ENCODE measurements at regions not wholly inside any gene's neighbourhood (a gene's known extent, or its start where the extent isn't known, plus 50 kb on each side); places are given as distances from the start of the nearest gene placed in this dataset.
"Not testable (repeated sequence)": the region's sequence is repeated elsewhere in the genome, so short reads cannot be mapped to it uniquely, and the experiment has no call there.

- no peak for DNase-seq (ENCODE audit: low spot score)
These were observed 307.3 kb upstream of the CNTNAP5 start for GRCh38 chr2:123717636-123718334.

DNA sequence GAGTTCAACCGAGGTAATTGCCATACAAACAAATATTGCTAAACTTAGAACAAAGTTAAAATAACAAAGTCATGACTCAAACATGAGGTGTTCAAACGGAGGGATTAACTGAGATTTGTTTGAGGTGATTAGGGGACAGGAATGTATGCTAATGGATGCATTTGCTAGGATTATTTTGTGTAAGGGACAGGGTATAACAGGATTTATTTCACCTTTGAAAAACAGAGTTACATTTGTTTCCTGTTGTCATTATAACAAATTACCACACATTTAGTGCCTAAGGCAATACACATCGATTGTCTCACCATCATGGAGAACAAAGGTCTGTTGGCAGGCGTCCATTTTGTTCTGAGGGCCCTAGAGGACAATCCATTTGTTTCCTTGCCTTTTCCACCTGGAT lies 304.3 kb upstream of the CNTNAP5 start:
- DNase-seq (ENCODE audit: low spot score) = no peak

- DNase-seq (ENCODE audit: low spot score) = no peak
These were observed 301.4 kb upstream of the CNTNAP5 start for GRCh38 chr2:123723706-123724105.

GRCh38 chr2:123732563-123732962 lies 292.5 kb upstream of the CNTNAP5 start:
- no peak for DNase-seq (ENCODE audit: low spot score)

GRCh38 chr2:123737371-123737770 lies 287.7 kb upstream of the CNTNAP5 start:
- no peak for DNase-seq (ENCODE audit: low spot score)

GRCh38 chr2:123738643-123739042 lies 286.4 kb upstream of the CNTNAP5 start:
- no peak for DNase-seq (ENCODE audit: low spot score)

- DNase-seq (ENCODE audit: low spot score) = no peak
These were observed 279.1 kb upstream of the CNTNAP5 start for GRCh38 chr2:123746006-123746405.

DNA sequence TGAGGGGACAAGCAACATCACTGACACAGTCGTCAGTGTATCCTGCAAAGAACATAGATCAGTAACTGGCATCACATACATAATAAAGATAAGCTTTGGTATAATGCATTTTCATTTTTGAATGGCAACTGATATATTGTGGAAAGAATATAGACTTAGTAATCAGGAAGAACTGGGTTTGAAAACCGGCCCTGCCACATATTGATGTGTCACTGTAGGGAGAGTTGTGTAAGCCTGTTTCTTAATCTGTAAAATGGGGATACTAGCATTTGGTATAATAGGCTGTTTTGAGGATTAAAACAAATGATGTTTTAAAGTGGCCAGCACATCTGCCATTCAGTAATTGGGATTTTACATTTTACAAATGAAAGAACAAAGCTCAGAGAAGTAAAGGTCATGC lies 277.8 kb upstream of the CNTNAP5 start:
- no peak for DNase-seq (ENCODE audit: low spot score)

- no peak for DNase-seq (ENCODE audit: low spot score)
These were observed 262.9 kb upstream of the CNTNAP5 start for GRCh38 chr2:123762221-123762620.

- no peak for DNase-seq (ENCODE audit: low spot score)
These were observed 256.9 kb upstream of the CNTNAP5 start for GRCh38 chr2:123768233-123768632.

- DNase-seq (ENCODE audit: low spot score) = no peak
These were observed 256.1 kb upstream of the CNTNAP5 start for GRCh38 chr2:123769001-123769400.

DNA sequence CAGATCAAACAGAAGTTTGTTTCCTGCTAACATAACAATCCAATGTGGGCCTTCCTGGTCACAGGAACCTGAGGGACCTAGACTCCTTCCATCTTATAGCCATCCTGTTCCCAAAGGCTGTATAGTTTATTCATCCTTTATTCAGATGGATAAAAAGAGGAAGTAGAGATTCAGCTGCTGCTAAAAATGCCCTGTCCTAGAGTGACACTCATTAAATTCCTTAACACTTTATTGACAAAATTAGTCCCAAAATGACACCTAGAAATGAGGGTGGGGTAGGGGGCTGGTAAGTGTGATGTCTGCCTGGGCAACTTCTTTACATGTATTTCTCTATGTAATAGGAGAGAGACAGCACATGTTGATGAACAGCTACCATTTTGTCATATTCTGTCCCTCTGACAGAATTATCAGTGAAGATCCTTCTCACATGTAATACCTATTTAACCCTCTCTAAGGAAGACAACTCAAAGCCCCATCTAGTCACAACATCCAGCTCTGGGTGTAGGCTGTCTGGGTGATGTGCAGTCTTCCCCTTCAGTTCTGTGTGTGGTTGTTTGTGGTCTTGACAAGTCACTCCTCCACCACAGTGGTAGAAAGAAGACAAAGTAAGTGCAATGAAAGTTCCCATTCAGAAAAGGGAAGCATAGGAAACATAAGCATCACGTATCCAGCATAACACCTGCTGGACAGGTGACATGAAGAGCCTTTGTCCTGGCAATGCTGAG lies 253.9 kb upstream of the CNTNAP5 start:
- no peak for DNase-seq (ENCODE audit: low spot score)

GRCh38 chr2:123771928-123772632 lies 253.0 kb upstream of the CNTNAP5 start:
- no peak for DNase-seq (ENCODE audit: low spot score)

DNA sequence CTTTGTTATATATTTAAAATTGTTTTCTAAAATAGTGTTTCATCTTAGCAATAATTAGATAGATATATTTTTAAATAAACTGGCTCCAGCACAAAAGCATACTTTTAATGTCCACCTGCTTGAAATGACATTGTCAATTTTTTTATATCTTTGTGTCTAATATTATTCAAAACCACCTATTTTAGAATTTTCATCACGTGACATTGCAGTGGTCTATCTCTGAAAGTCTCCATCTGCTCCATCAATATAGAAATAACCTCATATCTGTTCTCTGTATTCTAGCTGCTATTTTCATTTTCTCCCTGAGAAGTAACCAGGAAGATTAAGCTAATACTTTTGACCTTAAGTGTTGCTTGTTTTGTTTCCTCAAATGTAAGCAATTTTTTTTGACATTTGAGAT lies 248.0 kb upstream of the CNTNAP5 start:
- no peak for DNase-seq (ENCODE audit: low spot score)

- DNase-seq (ENCODE audit: low spot score) = no peak
These were observed 241.9 kb upstream of the CNTNAP5 start for GRCh38 chr2:123783164-123783563.

DNA sequence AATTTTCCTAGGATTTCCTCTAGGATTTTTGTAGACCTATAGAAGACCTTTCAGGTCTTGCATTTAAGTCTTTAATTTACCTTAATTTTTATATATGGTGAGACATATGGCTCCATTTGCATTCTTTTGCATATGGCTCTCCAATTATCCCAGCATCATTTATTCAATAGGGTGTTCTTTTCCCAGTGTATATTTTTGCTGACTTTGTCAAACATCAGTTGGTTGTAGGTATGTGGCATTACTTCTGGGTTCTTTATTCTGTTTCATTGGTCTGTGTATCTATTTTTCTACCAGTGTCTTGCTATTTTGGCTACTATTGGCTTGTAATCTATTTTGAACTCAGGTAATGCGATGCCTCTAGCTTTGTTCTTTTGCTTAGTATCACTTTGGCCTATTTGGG lies 239.8 kb upstream of the CNTNAP5 start:
- no peak for DNase-seq (ENCODE audit: low spot score)

DNA sequence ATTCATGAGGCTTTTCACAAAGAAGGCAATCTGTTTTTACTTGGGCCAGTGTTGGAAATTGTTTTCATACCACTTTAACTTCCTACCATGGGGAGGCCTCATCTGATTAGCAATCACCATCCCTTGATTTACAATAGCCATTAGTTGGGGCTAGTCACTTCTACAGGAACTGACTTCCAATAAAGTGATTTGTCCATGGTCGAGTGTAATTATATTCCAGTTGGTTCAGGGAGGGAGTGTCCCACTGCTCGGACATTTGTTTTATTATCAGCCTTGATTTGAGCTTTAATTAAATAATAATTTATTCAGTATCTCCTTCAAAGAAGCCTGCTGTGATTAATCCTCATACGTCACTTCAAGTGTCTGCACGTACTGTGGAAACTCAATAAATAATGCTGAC lies 233.9 kb upstream of the CNTNAP5 start:
- DNase-seq (ENCODE audit: low spot score) = no peak

GRCh38 chr2:123791684-123792083 lies 233.4 kb upstream of the CNTNAP5 start:
- no peak for DNase-seq (ENCODE audit: low spot score)

GRCh38 chr2:123804126-123804525 lies 221.0 kb upstream of the CNTNAP5 start:
- DNase-seq (ENCODE audit: low spot score) = not testable (repeated sequence)

DNA sequence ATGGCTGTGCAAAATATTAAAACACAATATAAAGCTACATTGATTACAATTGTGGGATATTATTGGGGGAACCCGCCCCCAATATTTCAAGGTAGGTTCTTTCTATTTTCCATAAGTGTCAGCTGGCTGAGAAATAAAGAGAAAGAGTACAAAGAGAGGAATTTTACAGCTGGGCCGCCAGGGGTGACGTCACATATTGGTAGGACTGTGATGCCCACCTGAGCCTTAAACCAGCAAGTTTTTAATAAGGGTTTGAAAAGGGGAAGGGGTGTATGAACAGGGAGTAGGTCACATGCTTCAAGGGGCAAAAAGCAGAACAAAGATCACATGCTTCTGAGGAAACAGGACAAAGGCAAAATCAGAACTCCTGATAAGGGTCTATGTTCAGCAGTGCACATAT lies 219.3 kb upstream of the CNTNAP5 start:
- DNase-seq (ENCODE audit: low spot score) = not testable (repeated sequence)

GRCh38 chr2:123808243-123808642 lies 216.8 kb upstream of the CNTNAP5 start:
- DNase-seq (ENCODE audit: low spot score) = no peak

- no peak for DNase-seq (ENCODE audit: low spot score)
These were observed 213.2 kb upstream of the CNTNAP5 start for GRCh38 chr2:123811846-123812245.

GRCh38 chr2:123816203-123816602 lies 208.9 kb upstream of the CNTNAP5 start:
- no peak for DNase-seq (ENCODE audit: low spot score)

Data from globus pallidus (tissue), 1 donor.